ENCODE measurements at regions not wholly inside any gene's neighbourhood (a gene's known extent, or its start where the extent isn't known, plus 50 kb on each side); places are given as distances from the start of the nearest gene placed in this dataset.

GRCh38 chr1:228955691-228956090, 220.4 kb downstream of the RHOU start:
- TF ChIP-seq E2F5 (CRISPR knock-in tag; conservative IDR thresholded peaks at IDR 0.05) (no peak), ZNF543 (CRISPR knock-in tag; IDR thresholded peaks at IDR 0.05) (no peak)

Measured in HepG2 (cell line).